ENCODE measurements at regions not wholly inside any gene's neighbourhood (a gene's known extent, or its start where the extent isn't known, plus 50 kb on each side); places are given as distances from the start of the nearest gene placed in this dataset.
A peak's percentile ranks its signal among the peaks of the same experiment; 100 is the strongest.

- Histone ChIP-seq H3K36me3 (ENCODE audit: control insufficient read depth, insufficient read depth, low read length) (no peaks in the 10 kb centered on the region), H3K27me3 (ENCODE audit: control insufficient read depth, insufficient read depth, low read length) (no peaks in the 10 kb centered on the region), H3K4me3 (ENCODE audit: low read depth, low read length) (no peak overlapping the region)
- no peak for DNase-seq (ENCODE audit: low read depth)
- FAIRE-seq = no peak
- TF ChIP-seq CTCF (IDR thresholded peaks at IDR 0.05; ENCODE audit: insufficient read depth, low read length, severe bottlenecking) = no peak
Observed at GRCh38 chr2:208830203-208830602, 423.6 kb downstream of the PTH2R start.

GRCh38 chr2:208847651-208848050 lies 441.1 kb downstream of the PTH2R start:
- FAIRE-seq (no peak), DNase-seq (ENCODE audit: low read depth) (no peak)
- no peak for TF ChIP-seq CTCF (IDR thresholded peaks at IDR 0.05; ENCODE audit: insufficient read depth, low read length, severe bottlenecking)
- Histone ChIP-seq H3K4me3 (ENCODE audit: low read depth, low read length) (no peak overlapping the region), H3K36me3 (ENCODE audit: control insufficient read depth, insufficient read depth, low read length) (no peaks in the 10 kb centered on the region), H3K27me3 (ENCODE audit: control insufficient read depth, insufficient read depth, low read length) (no peaks in the 10 kb centered on the region)

GRCh38 chr2:208854717-208855116 lies 448.1 kb downstream of the PTH2R start:
- H3K4me3 ChIP-seq (ENCODE audit: low read depth, low read length) = no peak overlapping the region
- no peaks in the 10 kb centered on the region for H3K27me3 ChIP-seq (ENCODE audit: control insufficient read depth, insufficient read depth, low read length)
- DNase-seq (ENCODE audit: low read depth) = no peak
- TF ChIP-seq CTCF (IDR thresholded peaks at IDR 0.05; ENCODE audit: insufficient read depth, low read length, severe bottlenecking) = no peak
- H3K36me3 ChIP-seq (ENCODE audit: control insufficient read depth, insufficient read depth, low read length) = no peaks in the 10 kb centered on the region
- no peak for FAIRE-seq

- FAIRE-seq = no peak
- Histone ChIP-seq H3K27me3 (ENCODE audit: control insufficient read depth, insufficient read depth, low read length) (no peaks in the 10 kb centered on the region), H3K4me3 (ENCODE audit: low read depth, low read length) (no peak overlapping the region), H3K36me3 (ENCODE audit: control insufficient read depth, insufficient read depth, low read length) (no peaks in the 10 kb centered on the region)
- TF ChIP-seq CTCF (IDR thresholded peaks at IDR 0.05; ENCODE audit: insufficient read depth, low read length, severe bottlenecking) = no peak
- no peak for DNase-seq (ENCODE audit: low read depth)
Observed at GRCh38 chr2:208867374-208867773, 460.8 kb downstream of the PTH2R start.

- peak; percentile 80 for DNase-seq (ENCODE audit: low read depth)
- no peaks in the 10 kb centered on the region for H3K27me3 ChIP-seq (ENCODE audit: control insufficient read depth, insufficient read depth, low read length)
- no peaks in the 10 kb centered on the region for H3K36me3 ChIP-seq (ENCODE audit: control insufficient read depth, insufficient read depth, low read length)
- no peak for FAIRE-seq
- TF ChIP-seq CTCF (IDR thresholded peaks at IDR 0.05; ENCODE audit: insufficient read depth, low read length, severe bottlenecking) = no peak
- H3K4me3 ChIP-seq (ENCODE audit: low read depth, low read length) = no peak overlapping the region
Observed at GRCh38 chr2:208872591-208872990, 466.0 kb downstream of the PTH2R start.

GRCh38 chr2:208879666-208880065 lies 473.1 kb downstream of the PTH2R start:
- no peak for TF ChIP-seq CTCF (IDR thresholded peaks at IDR 0.05; ENCODE audit: insufficient read depth, low read length, severe bottlenecking)
- Histone ChIP-seq H3K4me3 (ENCODE audit: low read depth, low read length) (no peak overlapping the region), H3K27me3 (ENCODE audit: control insufficient read depth, insufficient read depth, low read length) (no peaks in the 10 kb centered on the region), H3K36me3 (ENCODE audit: control insufficient read depth, insufficient read depth, low read length) (no peaks in the 10 kb centered on the region)
- FAIRE-seq = no peak
- DNase-seq (ENCODE audit: low read depth) = no peak
